Keratinocyte (primary cell): ENCODE measurements at regions not wholly inside any gene's neighbourhood (a gene's known extent, or its start where the extent isn't known, plus 50 kb on each side); places are given as distances from the start of the nearest gene placed in this dataset.

Experiments used
- DNase-seq: peaks from one replicate; pipeline ENCODE4 v3.0.0-alpha.2; 2011; ENCODE audit warnings: low read depth, missing footprints, low spot score
- FAIRE-seq: peaks from 2 replicates; lab custom pipeline; 2011; peaks lifted over from hg19 to GRCh38; lab: Jason Lieb, UNC
- H2AFZ ChIP-seq: 2 replicates; pipeline ENCODE4 v1.6.0; 2012; ENCODE audit warnings: low read length, control low read depth, inconsistent platforms; ENCODE audit not compliant: control insufficient read depth
- H3K27ac ChIP-seq: 2 replicates; pipeline ENCODE4 v1.5.1; 2011; ENCODE audit warnings: low read length; ENCODE audit not compliant: control insufficient read depth, insufficient read depth
- H3K27me3 ChIP-seq: 3 replicates; pipeline ENCODE4 v1.6.0; 2011; ENCODE audit warnings: low read length; ENCODE audit not compliant: control insufficient read depth, insufficient read depth; ENCODE audit errors: extremely low read depth
- H3K36me3 ChIP-seq, 2 experiments: 2 replicates in 1 of 2; 3 replicates in 1 of 2; pipeline ENCODE4 v1.5.1; 2011; ENCODE audit warnings: low read length in 2 of 2, mild to moderate bottlenecking in 1 of 2; ENCODE audit not compliant: control insufficient read depth in 2 of 2, insufficient read depth in 2 of 2; ENCODE audit errors: extremely low read depth in 1 of 2
- H3K4me1 ChIP-seq: 3 replicates; pipeline ENCODE4 v1.5.1; 2011; ENCODE audit warnings: low read length; ENCODE audit not compliant: control insufficient read depth, insufficient read depth; ENCODE audit errors: extremely low read depth
- H3K4me2 ChIP-seq: 3 replicates; pipeline ENCODE4 v1.6.0; 2011; ENCODE audit warnings: low read depth, low read length; ENCODE audit not compliant: control insufficient read depth, insufficient read depth; ENCODE audit errors: extremely low read depth
- H3K4me3 ChIP-seq, 3 experiments: fragments of 200-600 bp in 1 of 3; sonication (generic) in 1 of 3; 2 replicates in 2 of 3; 3 replicates in 1 of 3; pipeline ENCODE4 v1.5.1; 2011 to 2016; ENCODE audit warnings: low read length in 3 of 3, mild to moderate bottlenecking in 3 of 3, control low read depth in 2 of 3, inconsistent platforms in 1 of 3, low read depth in 1 of 3, mixed read lengths in 1 of 3, mixed run types in 1 of 3, moderate library complexity in 1 of 3; ENCODE audit not compliant: control insufficient read depth in 2 of 3, insufficient read depth in 2 of 3; ENCODE audit errors: extremely low read depth in 1 of 3
- H3K79me2 ChIP-seq: 2 replicates; pipeline ENCODE4 v1.6.0; 2012; ENCODE audit warnings: low read length; ENCODE audit not compliant: control insufficient read depth, insufficient read depth
- H3K9ac ChIP-seq: 3 replicates; pipeline ENCODE4 v1.6.0; 2011; ENCODE audit warnings: low read length; ENCODE audit not compliant: control insufficient read depth, insufficient read depth; ENCODE audit errors: extremely low read depth
- H3K9me1 ChIP-seq: 3 replicates; pipeline ENCODE4 v1.6.0; 2011; ENCODE audit warnings: low read length; ENCODE audit not compliant: control insufficient read depth, insufficient read depth; ENCODE audit errors: extremely low read depth
- H3K9me3 ChIP-seq: 2 replicates; pipeline ENCODE4 v1.5.1; 2012; ENCODE audit warnings: low read depth, low read length; ENCODE audit not compliant: control insufficient read depth
- H4K20me1 ChIP-seq: 3 replicates; pipeline ENCODE4 v1.6.0; 2011; ENCODE audit warnings: low read length; ENCODE audit not compliant: control insufficient read depth, insufficient read depth; ENCODE audit errors: extremely low read depth
- CTCF ChIP-seq, 3 experiments: IDR thresholded peaks in 1 of 3; conservative IDR thresholded peaks in 1 of 3; optimal IDR thresholded peaks in 1 of 3; 2 replicates in 2 of 3; 3 replicates in 1 of 3; pipeline versions ENCODE3 to v1.5.1; 2011; ENCODE audit warnings: low read length in 3 of 3, mild to moderate bottlenecking in 3 of 3, moderate library complexity in 2 of 3, control low read depth in 1 of 3, inconsistent platforms in 1 of 3; ENCODE audit not compliant: insufficient read depth in 2 of 3; ENCODE audit errors: extremely low read depth in 1 of 3
- EZH2 ChIP-seq: IDR thresholded peaks from one replicate; pipeline ENCODE4 v1.6.1; 2012; ENCODE audit warnings: inconsistent platforms, mild to moderate bottlenecking, low read length, moderate library complexity
- dilution Hi-C: fragments of 300-500 bp; cut with MboI; formaldehyde crosslinking; loops from one replicate; pipeline ENCODE4 v1.7.0; 2020; ENCODE audit warnings: low sequenced_read_pairs; ENCODE audit not compliant: extremely low pct_ligation_motif_present

- Histone ChIP-seq H3K36me3 (no peaks in the 10 kb centered on the region), H4K20me1 (no peaks in the 10 kb centered on the region), H3K79me2 (no peaks in the 10 kb centered on the region), H3K9ac (no peak overlapping the region), H2AFZ (no peak overlapping the region), H3K27me3 (no peaks in the 10 kb centered on the region), H3K9me1 (no peaks in the 10 kb centered on the region), H3K9me3 (no peaks in the 10 kb centered on the region), H3K4me2 (no peak overlapping the region), H3K4me3 (no peak overlapping the region), H3K4me1 (no peaks in the 10 kb centered on the region), H3K27ac (no peak overlapping the region)
- no peak for DNase-seq
- no peak for FAIRE-seq
- dilution Hi-C loops = no loop called here
- no peak for TF ChIP-seq CTCF (optimal IDR thresholded peaks at IDR 0.05 in 1 of 3, IDR thresholded peaks at IDR 0.05 in 1 of 3, conservative IDR thresholded peaks at IDR 0.05 in 1 of 3; ENCODE audit: extremely low read depth in 1 of 3, insufficient read depth in 2 of 3, low read length in 3 of 3)
- no peak for TF ChIP-seq EZH2
Measured at GRCh38 chr12:90593596-90594295, 361.2 kb downstream of the CCER1 start.

GRCh38 chr12:90589956-90590355 lies 365.0 kb downstream of the CCER1 start:
- TF ChIP-seq EZH2 = no peak
- TF ChIP-seq CTCF (optimal IDR thresholded peaks at IDR 0.05 in 1 of 3, IDR thresholded peaks at IDR 0.05 in 1 of 3, conservative IDR thresholded peaks at IDR 0.05 in 1 of 3; ENCODE audit: extremely low read depth in 1 of 3, insufficient read depth in 2 of 3, low read length in 3 of 3) = no peak
- H3K9ac ChIP-seq = no peak overlapping the region
- FAIRE-seq (no peak), DNase-seq (no peak)
- no peak overlapping the region for H2AFZ ChIP-seq
- H3K4me3 ChIP-seq = no peak overlapping the region
- no peaks in the 10 kb centered on the region for H3K79me2 ChIP-seq
- H4K20me1 ChIP-seq = no peaks in the 10 kb centered on the region
- H3K27me3 ChIP-seq = no peaks in the 10 kb centered on the region
- dilution Hi-C loops = no loop called here
- no peak overlapping the region for H3K4me2 ChIP-seq
- no peaks in the 10 kb centered on the region for H3K4me1 ChIP-seq
- H3K9me1 ChIP-seq = no peaks in the 10 kb centered on the region
- H3K36me3 ChIP-seq = no peaks in the 10 kb centered on the region
- H3K27ac ChIP-seq = no peak overlapping the region
- no peaks in the 10 kb centered on the region for H3K9me3 ChIP-seq
